K562 (cell line): ENCODE measurements at regions not wholly inside any gene's neighbourhood (a gene's known extent, or its start where the extent isn't known, plus 50 kb on each side); places are given as distances from the start of the nearest gene placed in this dataset.

ENCODE experiments used
- ASH1L ChIP-seq: fragments of 450-650 bp; IDR thresholded peaks from 2 replicates; pipeline ENCODE4 v1.6.1; 2018; ENCODE audit warnings: borderline replicate concordance, mild to moderate bottlenecking, low read depth; ENCODE audit not compliant: partially characterized antibody
- CCNT2 ChIP-seq: IDR thresholded peaks from 2 replicates; pipeline ENCODE4 v1.6.1; 2011; ENCODE audit warnings: borderline replicate concordance, low read depth, mild to moderate bottlenecking, moderate library complexity, mixed read lengths, low read length; ENCODE audit not compliant: insufficient read length; ENCODE audit errors: extremely low read depth
- EP300 ChIP-seq: IDR thresholded peaks from 2 replicates; pipeline ENCODE4 v1.6.1; 2012; ENCODE audit warnings: low read length, improper control_type of control experiment
- ESRRA ChIP-seq: fragments of 450-650 bp; IDR thresholded peaks from 2 replicates; pipeline ENCODE4 v1.6.1; 2014; ENCODE audit warnings: low read depth, mild to moderate bottlenecking, moderate library complexity, borderline replicate concordance
- ETS2 ChIP-seq: IDR thresholded peaks from 2 replicates; pipeline ENCODE4 v1.6.1; 2016; ENCODE audit warnings: borderline replicate concordance, missing genetic modification characterization, mild to moderate bottlenecking, moderate library complexity, missing compliant biosample characterization; ENCODE audit not compliant: poor library complexity, severe bottlenecking
- HES1 ChIP-seq: fragments of 450-650 bp; IDR thresholded peaks from 2 replicates; pipeline ENCODE4 v1.6.1; 2016; ENCODE audit warnings: low read depth, mild to moderate bottlenecking, moderate library complexity
- ILK ChIP-seq: fragments of 450-650 bp; IDR thresholded peaks from 2 replicates; pipeline ENCODE4 v1.6.1; 2016; ENCODE audit warnings: missing genetic modification characterization, low read depth, mild to moderate bottlenecking, missing compliant biosample characterization, moderate library complexity, borderline replicate concordance
- NFE2 ChIP-seq: IDR thresholded peaks from 2 replicates; pipeline ENCODE4 v1.6.1; 2014; ENCODE audit warnings: antibody characterized with exemption, low read depth
- SRSF1 ChIP-seq: fragments of 200-400 bp; formaldehyde crosslinking; IDR thresholded peaks from 2 replicates; pipeline ENCODE4 v1.6.1; 2017; ENCODE audit warnings: mild to moderate bottlenecking, low read depth, low read length, moderate library complexity
- TCF7 ChIP-seq: sonication (generic); IDR thresholded peaks from 2 replicates; pipeline ENCODE4 v1.6.1; 2016; ENCODE audit warnings: antibody characterized with exemption, borderline replicate concordance
- TEAD1 ChIP-seq, 2 experiments: fragments of 450-650 bp in 1 of 2; sonication (generic) in 1 of 2; formaldehyde crosslinking; IDR thresholded peaks; 2 replicates each; pipeline versions ENCODE4 v1.4.0 to v1.8.0; 2020 to 2022; ENCODE audit warnings: mild to moderate bottlenecking in 2 of 2, missing genetic modification reagents in 1 of 2
- ZBTB1 ChIP-seq: sonication (generic); formaldehyde crosslinking; IDR thresholded peaks from 2 replicates; pipeline ENCODE4 v1.8.1; 2023; ENCODE audit warnings: missing genetic modification reagents, low read depth, mild to moderate bottlenecking, borderline replicate concordance
- ZBTB9 ChIP-seq: fragments of 450-650 bp; formaldehyde crosslinking; IDR thresholded peaks from 2 replicates; pipeline ENCODE4 v1.4.0; 2020; ENCODE audit warnings: mild to moderate bottlenecking, moderate library complexity
- ZNF76 ChIP-seq: fragments of 250-450 bp; sonication (Bioruptor Pico); IDR thresholded peaks from 2 replicates; pipeline ENCODE4 v1.4.0; 2020; ENCODE audit warnings: mild to moderate bottlenecking, moderate library complexity, borderline replicate concordance
- ZSCAN32 ChIP-seq: fragments of 450-650 bp; formaldehyde crosslinking; IDR thresholded peaks from 2 replicates; pipeline ENCODE4 v1.4.0; 2020; ENCODE audit warnings: mild to moderate bottlenecking, moderate library complexity
- TF ChIP-seq, protein P1 (sequence below): fragments of 450-650 bp; IDR thresholded peaks from 2 replicates; pipeline ENCODE4 v1.6.1; 2017; ENCODE audit warnings: mild to moderate bottlenecking, moderate library complexity
- TF ChIP-seq, protein P2 (sequence below): sonication (generic); formaldehyde crosslinking; IDR thresholded peaks from 2 replicates; pipeline ENCODE4 v1.8.0; 2022; ENCODE audit warnings: mild to moderate bottlenecking, missing genetic modification reagents, borderline replicate concordance
- TF ChIP-seq, protein P3 (sequence below): fragments of 450-650 bp; IDR thresholded peaks from 2 replicates; pipeline ENCODE4 v1.6.1; 2018; ENCODE audit not compliant: partially characterized antibody

- 0 out of 2 replicates have a peak, but pooled peaks have one; percentile 21 for TF ChIP-seq HES1
- TF ChIP-seq, protein P1, sequence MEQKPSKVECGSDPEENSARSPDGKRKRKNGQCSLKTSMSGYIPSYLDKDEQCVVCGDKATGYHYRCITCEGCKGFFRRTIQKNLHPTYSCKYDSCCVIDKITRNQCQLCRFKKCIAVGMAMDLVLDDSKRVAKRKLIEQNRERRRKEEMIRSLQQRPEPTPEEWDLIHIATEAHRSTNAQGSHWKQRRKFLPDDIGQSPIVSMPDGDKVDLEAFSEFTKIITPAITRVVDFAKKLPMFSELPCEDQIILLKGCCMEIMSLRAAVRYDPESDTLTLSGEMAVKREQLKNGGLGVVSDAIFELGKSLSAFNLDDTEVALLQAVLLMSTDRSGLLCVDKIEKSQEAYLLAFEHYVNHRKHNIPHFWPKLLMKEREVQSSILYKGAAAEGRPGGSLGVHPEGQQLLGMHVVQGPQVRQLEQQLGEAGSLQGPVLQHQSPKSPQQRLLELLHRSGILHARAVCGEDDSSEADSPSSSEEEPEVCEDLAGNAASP = no peak
- no peak for TF ChIP-seq NFE2
- TF ChIP-seq ZBTB1 (CRISPR knock-in tag) = no peak
- no peak for TF ChIP-seq CCNT2
- no peak for TF ChIP-seq ILK (tag)
- TF ChIP-seq SRSF1 = no peak
- TF ChIP-seq TEAD1 (CRISPR knock-in tag; IDR thresholded peaks at IDR 0.05) = 0 out of 4 replicates have a peak, but pooled peaks of 1 of the 2 experiments have one; percentile 37
- no peak for TF ChIP-seq ESRRA
- peak; percentile 75 for TF ChIP-seq EP300
- no peak for TF ChIP-seq ASH1L
- no peak for TF ChIP-seq ZNF76 (CRISPR knock-in tag)
- TF ChIP-seq, protein P2, sequence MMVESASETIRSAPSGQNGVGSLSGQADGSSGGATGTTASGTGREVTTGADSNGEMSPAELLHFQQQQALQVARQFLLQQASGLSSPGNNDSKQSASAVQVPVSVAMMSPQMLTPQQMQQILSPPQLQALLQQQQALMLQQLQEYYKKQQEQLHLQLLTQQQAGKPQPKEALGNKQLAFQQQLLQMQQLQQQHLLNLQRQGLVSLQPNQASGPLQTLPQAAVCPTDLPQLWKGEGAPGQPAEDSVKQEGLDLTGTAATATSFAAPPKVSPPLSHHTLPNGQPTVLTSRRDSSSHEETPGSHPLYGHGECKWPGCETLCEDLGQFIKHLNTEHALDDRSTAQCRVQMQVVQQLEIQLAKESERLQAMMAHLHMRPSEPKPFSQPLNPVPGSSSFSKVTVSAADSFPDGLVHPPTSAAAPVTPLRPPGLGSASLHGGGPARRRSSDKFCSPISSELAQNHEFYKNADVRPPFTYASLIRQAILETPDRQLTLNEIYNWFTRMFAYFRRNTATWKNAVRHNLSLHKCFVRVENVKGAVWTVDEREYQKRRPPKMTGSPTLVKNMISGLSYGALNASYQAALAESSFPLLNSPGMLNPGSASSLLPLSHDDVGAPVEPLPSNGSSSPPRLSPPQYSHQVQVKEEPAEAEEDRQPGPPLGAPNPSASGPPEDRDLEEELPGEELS (CRISPR knock-in tag) = no peak
- TF ChIP-seq ZBTB9 = no peak
- TF ChIP-seq, protein P3, sequence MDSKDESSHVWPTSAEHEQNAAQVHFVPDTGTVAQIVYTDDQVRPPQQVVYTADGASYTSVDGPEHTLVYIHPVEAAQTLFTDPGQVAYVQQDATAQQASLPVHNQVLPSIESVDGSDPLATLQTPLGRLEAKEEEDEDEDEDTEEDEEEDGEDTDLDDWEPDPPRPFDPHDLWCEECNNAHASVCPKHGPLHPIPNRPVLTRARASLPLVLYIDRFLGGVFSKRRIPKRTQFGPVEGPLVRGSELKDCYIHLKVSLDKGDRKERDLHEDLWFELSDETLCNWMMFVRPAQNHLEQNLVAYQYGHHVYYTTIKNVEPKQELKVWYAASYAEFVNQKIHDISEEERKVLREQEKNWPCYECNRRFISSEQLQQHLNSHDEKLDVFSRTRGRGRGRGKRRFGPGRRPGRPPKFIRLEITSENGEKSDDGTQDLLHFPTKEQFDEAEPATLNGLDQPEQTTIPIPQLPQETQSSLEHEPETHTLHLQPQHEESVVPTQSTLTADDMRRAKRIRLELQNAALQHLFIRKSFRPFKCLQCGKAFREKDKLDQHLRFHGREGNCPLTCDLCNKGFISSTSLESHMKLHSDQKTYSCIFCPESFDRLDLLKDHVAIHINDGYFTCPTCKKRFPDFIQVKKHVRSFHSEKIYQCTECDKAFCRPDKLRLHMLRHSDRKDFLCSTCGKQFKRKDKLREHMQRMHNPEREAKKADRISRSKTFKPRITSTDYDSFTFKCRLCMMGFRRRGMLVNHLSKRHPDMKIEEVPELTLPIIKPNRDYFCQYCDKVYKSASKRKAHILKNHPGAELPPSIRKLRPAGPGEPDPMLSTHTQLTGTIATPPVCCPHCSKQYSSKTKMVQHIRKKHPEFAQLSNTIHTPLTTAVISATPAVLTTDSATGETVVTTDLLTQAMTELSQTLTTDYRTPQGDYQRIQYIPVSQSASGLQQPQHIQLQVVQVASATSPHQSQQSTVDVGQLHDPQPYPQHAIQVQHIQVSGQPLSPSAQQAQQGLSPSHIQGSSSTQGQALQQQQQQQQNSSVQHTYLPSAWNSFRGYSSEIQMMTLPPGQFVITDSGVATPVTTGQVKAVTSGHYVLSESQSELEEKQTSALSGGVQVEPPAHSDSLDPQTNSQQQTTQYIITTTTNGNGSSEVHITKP = no peak
- no peak for TF ChIP-seq TCF7
- no peak for TF ChIP-seq ZSCAN32
- no peak for TF ChIP-seq ETS2
Observed at GRCh38 chr12:89827592-89827991, 119.0 kb upstream of the ATP2B1 start (continued).
